ENCODE measurements at regions not wholly inside any gene's neighbourhood (a gene's known extent, or its start where the extent isn't known, plus 50 kb on each side); places are given as distances from the start of the nearest gene placed in this dataset.

GRCh38 chr20:51211191-51211590, 188.3 kb upstream of the KCNG1 start:
- Histone ChIP-seq H3K4me1 (replicated peaks in 1 of 2) (no peaks in the 10 kb centered on the region), H3K27me3 (peaks cover 17% of the 10 kb centered on the region), H3K4me3 (no peak overlapping the region), H3K36me3 (replicated peaks in 1 of 2) (no peaks in the 10 kb centered on the region), H3K9me3 (replicated peaks in 1 of 3) (no peaks in the 10 kb centered on the region), H3K27ac (no peak overlapping the region)
- no peak for TF ChIP-seq POLR2A (IDR thresholded peaks at IDR 0.05)
- TF ChIP-seq, protein P1, sequence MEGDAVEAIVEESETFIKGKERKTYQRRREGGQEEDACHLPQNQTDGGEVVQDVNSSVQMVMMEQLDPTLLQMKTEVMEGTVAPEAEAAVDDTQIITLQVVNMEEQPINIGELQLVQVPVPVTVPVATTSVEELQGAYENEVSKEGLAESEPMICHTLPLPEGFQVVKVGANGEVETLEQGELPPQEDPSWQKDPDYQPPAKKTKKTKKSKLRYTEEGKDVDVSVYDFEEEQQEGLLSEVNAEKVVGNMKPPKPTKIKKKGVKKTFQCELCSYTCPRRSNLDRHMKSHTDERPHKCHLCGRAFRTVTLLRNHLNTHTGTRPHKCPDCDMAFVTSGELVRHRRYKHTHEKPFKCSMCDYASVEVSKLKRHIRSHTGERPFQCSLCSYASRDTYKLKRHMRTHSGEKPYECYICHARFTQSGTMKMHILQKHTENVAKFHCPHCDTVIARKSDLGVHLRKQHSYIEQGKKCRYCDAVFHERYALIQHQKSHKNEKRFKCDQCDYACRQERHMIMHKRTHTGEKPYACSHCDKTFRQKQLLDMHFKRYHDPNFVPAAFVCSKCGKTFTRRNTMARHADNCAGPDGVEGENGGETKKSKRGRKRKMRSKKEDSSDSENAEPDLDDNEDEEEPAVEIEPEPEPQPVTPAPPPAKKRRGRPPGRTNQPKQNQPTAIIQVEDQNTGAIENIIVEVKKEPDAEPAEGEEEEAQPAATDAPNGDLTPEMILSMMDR (IDR thresholded peaks at IDR 0.05) = no peak
- WGBS, 4 donors = 84 to 97% (median 89%) methylated on average over 2 of the region's 2 CpGs
- intact Hi-C loops (cut with DNase I) = no loop called here
- DNase-seq = no peak

DNA sequence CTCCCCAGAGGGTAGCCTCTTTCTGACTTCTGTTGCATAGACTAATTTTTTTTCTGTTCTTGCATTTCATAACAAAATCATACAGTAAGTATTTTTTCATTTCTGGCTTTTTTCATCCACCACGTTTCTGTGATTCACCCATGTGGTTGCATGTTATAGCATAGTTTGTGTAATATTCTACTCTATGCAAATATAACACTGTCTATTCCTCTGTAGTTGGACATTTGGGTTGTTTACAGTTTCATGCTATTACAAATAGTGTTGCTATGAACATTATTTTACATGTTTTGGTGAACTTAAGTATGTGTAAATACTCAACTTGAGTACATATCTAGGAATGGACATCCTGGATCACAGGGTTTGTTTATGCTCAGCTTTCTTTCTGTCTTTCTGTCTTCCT, 187.2 kb upstream of the KCNG1 start:
- no peak overlapping the region for H3K4me3 ChIP-seq
- 33 to 47% (median 45%) methylated on average over 1 of the region's 1 CpG for WGBS, 4 donors
- H3K9me3 ChIP-seq (replicated peaks in 1 of 3) = no peaks in the 10 kb centered on the region
- intact Hi-C loops (cut with DNase I) = no loop called here
- no peaks in the 10 kb centered on the region for H3K4me1 ChIP-seq (replicated peaks in 1 of 2)
- TF ChIP-seq, protein P1 (IDR thresholded peaks at IDR 0.05) = no peak
- no peak overlapping the region for H3K27ac ChIP-seq
- peaks cover 17% of the 10 kb centered on the region for H3K27me3 ChIP-seq
- no peak for DNase-seq
- H3K36me3 ChIP-seq (replicated peaks in 1 of 2) = no peaks in the 10 kb centered on the region

- intact Hi-C loops (cut with DNase I) = no loop called here
- H3K4me3 ChIP-seq = no peak overlapping the region
- H3K9me3 ChIP-seq (replicated peaks in 1 of 3) = no peaks in the 10 kb centered on the region
- TF ChIP-seq POLR2A (IDR thresholded peaks at IDR 0.05) = no peak
- TF ChIP-seq, protein P1 (IDR thresholded peaks at IDR 0.05) = no peak
- peaks cover 13% of the 10 kb centered on the region for H3K27me3 ChIP-seq
- no peaks in the 10 kb centered on the region for H3K4me1 ChIP-seq (replicated peaks in 1 of 2)
- H3K36me3 ChIP-seq (replicated peaks in 1 of 2) = no peaks in the 10 kb centered on the region
- H3K27ac ChIP-seq = no peak overlapping the region
- no peak for DNase-seq
- WGBS, 4 donors = 75 to 86% (median 81%) methylated on average over 3 of the region's 3 CpGs
Measured at GRCh38 chr20:51208162-51208561, 185.3 kb upstream of the KCNG1 start.

DNA sequence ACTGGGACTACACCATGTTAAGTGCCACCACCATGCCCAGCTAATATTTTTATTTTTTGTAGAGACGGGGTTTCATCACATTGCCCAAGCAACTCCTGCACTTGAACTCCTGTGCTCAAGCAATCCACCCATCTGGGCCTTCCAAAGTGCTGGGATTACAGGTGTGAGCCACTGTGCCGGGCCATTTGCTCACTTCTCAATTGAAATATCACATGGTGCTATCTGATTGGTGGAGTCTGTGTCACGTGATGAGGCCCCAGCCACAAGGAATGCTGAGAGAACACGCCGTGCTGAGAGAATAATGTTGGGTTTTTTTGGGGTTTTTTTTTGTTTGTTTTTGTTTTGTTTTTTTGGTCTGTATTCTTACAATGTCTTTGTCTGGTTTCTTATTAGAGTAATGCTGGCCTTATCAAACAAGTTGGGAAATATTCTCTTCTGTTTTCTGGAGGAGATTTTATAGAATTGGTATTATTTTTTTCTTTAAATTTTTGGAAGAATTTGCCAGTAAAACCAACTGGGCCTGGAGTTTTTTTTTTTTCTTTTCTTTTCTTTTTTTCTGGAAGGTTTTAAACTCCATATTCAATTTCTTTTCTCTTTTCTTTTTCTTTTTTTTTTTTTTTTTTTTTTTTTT, 183.2 kb upstream of the KCNG1 start:
- H3K27ac ChIP-seq = no peak overlapping the region
- DNase-seq = no peak
- no peak overlapping the region for H3K4me3 ChIP-seq
- H3K4me1 ChIP-seq (replicated peaks in 1 of 2) = no peaks in the 10 kb centered on the region
- TF ChIP-seq, protein P1 (IDR thresholded peaks at IDR 0.05) = no peak
- TF ChIP-seq POLR2A (IDR thresholded peaks at IDR 0.05) = no peak
- H3K9me3 ChIP-seq (replicated peaks in 1 of 3) = no peaks in the 10 kb centered on the region
- intact Hi-C loops (cut with DNase I) = no loop called here
- no peaks in the 10 kb centered on the region for H3K36me3 ChIP-seq (replicated peaks in 1 of 2)
- 77 to 88% (median 86%) methylated on average over 5 of the region's 5 CpGs for WGBS, 4 donors
- H3K27me3 ChIP-seq = peaks cover 1% of the 10 kb centered on the region

Measured in adrenal gland (tissue), 9 donors.